GM18520 (cell line): ENCODE measurements at regions not wholly inside any gene's neighbourhood (a gene's known extent, or its start where the extent isn't known, plus 50 kb on each side); places are given as distances from the start of the nearest gene placed in this dataset.
"Not testable (repeated sequence)": the region's sequence is repeated elsewhere in the genome, so short reads cannot be mapped to it uniquely, and the experiment has no call there.

ENCODE experiments used
- ATAC-seq: cut with Tn5 transposase; IDR thresholded peaks from one replicate; pipeline ENCODE4 v1.9.1; 2021; ENCODE audit not compliant: unreplicated experiment

DNA sequence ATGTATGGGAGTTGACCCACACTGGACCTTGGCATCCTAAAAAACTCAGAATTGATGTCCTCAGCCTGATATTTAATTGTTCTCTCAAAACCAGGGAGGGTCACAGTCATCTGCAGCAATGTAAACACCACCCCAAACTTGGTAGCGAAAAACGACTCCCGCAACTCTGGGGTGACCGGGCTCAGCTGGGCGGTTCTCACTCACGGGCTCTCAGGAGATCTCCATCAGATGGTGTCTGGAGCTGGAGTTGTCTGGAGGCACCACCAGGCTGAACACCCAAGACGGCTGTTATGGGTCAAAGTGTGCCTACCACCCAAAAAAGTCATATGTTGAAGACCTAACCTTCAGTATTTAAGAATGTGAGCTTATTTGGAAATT is 50.9 kb upstream of the NXT1 start:
- ATAC-seq = no peak

DNA sequence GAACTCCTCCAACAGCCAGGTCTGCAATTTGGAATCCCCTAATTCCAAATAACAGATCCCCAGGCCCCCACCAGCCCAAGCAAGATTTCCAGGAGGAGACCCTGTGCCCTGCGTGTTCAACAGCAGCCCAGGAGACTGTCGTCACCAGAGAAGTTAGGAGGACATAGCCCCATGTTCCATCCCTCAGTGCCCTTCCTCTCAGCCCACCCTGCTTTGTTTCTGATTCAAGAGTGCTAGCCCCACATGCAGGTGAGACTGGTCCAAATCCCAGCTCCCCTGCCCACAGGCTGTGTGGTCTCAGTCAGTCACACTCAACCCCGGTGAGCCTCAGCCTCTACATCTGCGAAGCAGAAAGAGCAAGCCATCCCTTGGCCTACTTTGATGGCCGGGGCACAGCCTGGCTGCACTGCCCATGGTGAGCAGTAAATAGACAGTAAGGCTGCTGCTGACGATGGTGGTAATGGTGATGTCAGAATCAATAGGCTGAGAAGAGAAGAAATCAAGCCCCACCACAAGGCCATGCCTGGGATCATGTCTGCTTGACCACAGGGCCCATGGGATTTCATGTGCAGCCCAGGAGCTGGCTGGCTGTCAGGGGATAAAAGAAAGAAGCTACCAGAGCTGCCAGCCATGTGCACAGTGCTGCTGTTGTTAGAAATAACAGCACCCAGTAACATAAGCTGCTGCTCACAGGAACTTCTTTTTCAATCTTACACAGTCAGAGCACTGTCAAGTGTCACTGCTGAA is 51.5 kb upstream of the NXT1 start:
- no peak for ATAC-seq

DNA sequence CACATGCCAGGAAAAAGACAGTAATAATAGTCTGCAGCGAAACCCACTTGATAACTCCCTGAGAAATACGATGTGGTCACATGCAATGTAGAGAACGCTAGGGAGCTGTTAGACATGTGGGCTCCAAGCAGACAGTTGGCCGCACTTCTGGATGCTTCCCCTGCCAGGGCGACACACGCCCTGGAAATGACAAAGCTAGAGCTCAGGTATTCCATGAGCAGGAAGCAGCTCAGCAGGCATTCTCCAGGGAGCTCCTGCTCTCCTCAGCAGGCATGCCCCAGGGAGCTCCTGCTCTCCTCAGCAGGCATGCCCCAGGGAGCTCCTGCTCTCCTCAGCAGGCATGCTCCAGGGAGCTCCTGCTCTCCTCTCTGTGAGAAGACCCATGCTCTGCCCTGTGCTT is 52.4 kb upstream of the NXT1 start:
- ATAC-seq = no peak

DNA sequence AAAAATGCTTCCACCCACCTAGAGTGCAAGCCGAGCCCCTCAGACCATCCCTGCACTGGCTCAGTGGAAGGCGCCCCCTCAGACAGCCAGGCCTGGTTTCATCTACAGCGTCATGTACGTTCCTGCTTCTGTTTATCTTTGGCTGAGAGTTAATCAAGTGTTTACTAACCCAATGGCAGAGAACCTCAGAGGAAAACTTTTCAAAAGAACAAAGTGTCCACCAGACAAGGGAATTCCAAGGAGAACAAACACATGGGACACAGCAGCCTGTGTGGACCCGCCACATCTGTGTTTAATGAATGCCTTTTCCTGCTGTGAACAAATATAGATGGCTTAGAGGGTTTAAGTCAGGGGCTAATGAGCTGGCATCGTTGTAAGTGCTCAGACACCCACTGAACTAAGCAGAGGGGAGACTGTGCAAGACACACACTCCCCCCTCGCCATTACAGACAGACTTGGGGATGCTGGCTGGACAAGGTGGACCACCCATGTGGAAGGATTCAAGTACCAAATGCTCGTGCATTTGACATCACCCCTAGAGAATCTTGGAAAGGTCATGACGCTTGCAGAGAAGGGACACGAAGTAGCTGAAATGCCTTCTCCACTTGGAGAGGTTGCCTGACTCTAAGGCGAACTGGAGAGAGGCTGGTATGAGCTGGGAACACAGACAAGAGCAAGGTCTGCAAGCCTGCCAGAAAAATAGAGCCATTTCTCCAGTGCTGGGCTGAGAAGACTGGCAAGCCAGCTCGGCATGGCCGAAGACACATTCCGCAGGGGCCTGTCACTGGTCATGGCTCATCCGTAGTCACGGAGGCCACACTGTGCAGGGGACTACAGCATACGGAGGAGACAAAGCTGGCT is 53.5 kb upstream of the NXT1 start:
- ATAC-seq = no peak

DNA sequence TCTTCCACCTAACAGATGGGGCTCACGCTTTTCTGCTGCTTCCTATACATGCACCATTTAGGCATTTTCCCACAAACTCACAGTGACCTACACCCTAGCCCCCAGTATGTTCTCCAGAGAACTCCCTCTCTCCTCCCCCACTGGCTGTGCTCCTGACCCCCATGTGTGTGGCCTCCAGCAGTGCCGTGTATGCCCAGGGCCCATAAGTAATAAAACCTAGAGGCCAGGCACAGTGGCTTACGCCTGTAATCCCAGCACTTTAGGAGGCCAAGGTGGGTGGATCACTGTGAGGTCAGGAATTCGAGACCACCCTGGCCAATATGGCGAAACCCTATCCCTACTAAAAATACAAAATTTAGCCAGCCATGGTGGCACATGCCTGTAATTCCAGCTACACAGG is 54.7 kb upstream of the NXT1 start:
- no peak for ATAC-seq

- ATAC-seq = no peak
Observed at GRCh38 chr20:23294671-23295070, 55.9 kb upstream of the NXT1 start.

GRCh38 chr20:23294166-23294565 is 56.4 kb upstream of the NXT1 start:
- ATAC-seq = no peak

DNA sequence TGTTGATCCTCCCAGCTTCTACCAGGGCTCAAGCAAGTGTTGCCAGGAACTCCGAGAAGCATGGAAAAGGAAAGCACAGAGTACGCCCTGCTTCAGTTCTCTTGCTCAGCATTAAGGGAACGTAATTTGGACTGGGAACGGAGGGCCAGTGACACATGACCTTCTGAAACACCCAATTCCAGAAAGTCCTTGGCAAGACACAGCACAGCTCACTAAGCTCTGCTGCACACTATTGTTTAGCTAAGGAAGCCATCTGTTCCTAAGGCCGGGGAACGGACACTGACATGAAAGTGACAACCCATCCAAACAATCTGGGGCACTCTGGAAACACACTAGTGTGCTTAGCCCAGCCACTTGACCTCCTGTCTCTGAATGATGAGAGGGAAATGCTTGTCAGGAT is 56.9 kb upstream of the NXT1 start:
- no peak for ATAC-seq

GRCh38 chr20:23292311-23292710 is 58.3 kb upstream of the NXT1 start:
- ATAC-seq = not testable (repeated sequence)

DNA sequence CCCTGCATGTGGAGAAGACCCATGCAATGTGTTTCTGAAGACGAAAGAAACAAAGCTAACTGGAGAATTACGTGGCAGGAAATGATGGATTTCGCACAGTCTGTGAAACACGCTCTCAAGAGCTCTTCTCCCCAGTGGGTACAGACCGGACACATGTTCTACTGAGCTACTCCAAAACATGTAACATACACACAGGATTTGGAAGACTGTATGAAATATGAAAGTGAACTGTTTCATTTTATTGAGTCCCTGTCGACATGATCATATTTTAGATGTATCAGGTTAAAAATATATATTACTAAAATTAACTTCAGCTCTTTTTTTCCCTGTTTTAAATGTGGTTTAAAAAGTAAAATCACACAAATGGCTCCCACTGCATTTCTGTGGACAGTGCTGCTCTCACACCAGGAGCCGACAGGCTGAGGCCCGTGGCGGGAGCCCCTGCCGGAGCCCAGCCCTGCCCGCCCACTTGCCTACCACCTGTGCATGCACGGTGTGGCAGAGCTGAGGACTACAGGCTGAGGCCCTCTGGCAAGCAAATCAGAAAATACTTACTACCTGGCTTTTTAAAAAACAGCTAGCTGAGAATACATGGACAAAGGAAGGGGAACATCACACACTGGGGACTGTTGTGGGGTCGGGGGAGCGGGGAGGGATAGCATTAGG is 58.9 kb upstream of the NXT1 start:
- ATAC-seq = no peak

DNA sequence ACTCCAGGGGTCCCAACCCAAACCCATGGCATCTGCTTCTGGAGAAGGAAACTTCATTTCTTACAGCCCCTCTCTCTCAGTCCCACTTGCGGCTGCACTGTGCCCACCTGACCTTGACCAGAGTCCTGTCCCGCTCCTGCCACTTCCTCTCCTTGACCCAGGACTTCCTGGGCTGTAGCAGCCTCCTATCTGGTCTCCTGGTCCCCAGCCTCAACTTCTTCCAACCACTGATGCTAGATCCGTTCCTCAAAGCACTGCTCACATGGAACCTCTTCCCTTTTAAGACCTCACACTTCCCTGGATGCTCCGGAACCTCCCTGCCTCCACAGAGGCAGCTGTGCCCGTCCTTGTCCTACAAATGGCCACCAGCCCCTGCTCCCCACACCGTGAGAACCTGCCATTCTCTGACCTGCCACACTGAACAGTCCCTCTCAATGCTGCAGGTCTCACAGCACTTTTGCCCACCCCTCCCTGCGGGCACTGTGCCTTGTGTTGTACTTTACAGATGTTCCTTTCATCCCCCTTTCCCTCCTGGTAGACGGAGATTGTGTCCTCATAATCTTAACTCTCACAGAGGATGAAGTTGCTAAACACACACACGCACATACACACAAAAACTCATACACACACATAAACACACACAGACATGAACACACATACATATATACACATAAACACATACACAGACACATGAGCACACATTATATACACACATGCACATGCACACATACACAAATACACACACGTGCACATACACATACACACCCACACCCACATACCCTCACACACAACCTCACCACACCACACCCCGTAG is 59.6 kb upstream of the NXT1 start:
- no peak for ATAC-seq

DNA sequence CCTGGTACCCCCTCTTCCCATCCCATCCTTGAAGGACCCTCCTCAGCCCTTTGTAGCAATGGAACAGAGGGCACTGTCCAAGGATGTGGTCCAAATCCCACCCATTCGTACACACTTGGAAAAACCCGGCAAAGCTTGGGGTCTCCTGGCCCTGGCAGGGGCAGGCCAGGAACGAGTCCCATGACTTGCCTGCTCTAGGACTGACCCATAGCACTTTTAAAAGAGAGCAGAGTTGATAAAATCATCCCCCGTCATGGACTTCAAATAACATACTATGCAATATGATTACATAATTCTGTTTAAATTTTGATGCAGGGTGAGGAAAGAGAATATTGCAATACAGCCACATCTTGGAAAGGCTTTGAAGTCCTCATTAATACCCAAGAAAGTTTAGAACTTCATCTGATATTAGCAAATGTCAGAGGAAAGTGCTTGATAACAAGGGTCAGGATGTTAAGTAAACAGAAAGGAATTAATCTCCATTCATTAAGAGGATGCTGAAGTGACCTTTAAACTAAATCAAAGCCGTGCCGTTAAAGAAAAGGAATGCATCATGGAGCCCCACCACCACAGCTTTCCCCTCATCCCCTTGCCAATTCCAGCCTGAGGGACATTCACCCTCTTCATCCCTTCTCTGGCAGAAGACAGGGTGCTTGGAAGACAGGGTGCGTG is 60.7 kb upstream of the NXT1 start:
- no peak for ATAC-seq

GRCh38 chr20:23289249-23289648 is 61.3 kb upstream of the NXT1 start:
- ATAC-seq = no peak

GRCh38 chr20:23287354-23288190 is 63.0 kb upstream of the NXT1 start:
- no peak for ATAC-seq

DNA sequence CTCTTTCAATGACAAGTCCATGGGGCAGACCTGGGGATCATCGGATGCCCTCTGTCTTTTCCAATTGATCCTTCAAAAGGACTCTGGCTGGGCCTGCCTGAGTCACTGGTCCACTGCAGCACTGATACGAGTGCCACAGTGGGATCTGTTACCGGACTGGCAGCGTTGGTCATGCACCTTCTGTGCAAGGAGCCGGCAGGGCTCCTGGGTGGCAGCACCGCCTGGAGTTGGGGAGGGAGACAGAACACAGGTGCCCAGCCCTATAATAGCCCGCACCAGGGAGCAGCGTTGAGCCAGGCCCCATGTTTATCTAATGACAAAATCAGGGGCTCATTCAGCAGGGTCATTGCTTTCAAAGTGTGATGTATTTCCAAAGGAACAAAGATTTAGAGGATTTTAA is 64.2 kb upstream of the NXT1 start:
- ATAC-seq = no peak

DNA sequence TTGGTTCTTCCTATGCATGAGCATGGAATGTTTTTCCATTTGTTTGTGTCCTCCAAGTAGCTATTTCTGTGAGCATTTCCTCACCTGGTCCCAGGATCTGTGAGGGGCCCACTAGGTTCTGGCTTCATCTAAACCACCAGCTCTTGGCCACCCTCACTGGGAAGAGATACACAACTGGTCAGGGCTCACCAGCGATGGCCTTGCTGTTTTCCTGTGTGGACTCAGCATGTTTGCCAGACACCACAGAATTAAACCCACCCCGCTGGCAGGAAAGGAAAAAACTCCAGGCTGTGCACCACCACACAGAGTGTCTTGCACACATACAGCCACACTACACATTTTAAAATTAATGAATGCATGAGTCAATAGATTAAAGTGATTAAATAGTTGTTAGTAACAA is 65.1 kb upstream of the NXT1 start:
- ATAC-seq = no peak

DNA sequence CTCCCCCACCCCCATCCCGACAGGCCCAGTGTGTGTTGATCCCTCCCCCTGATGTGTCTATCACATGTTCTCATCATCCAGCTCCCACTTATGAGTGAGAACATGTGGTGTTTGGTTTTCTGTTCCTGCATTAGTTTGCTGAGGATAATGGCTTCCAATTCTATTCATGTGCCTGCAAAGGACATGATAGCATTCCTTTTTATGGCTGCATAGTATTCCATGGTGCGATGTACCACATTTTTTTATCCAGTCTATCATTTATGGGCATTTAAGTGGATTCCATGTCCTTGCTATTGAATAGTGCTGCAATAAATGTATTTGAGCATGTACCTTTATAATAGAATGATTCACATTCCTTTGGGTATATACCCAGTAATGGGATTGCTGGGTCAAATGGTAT is 66.6 kb upstream of the NXT1 start:
- ATAC-seq = no peak

GRCh38 chr20:23283096-23283850 is 67.3 kb upstream of the NXT1 start:
- ATAC-seq = no peak

- ATAC-seq = no peak
Observed at GRCh38 chr20:23282546-23282945, 68.0 kb upstream of the NXT1 start.
